ENCODE measurements at regions not wholly inside any gene's neighbourhood (a gene's known extent, or its start where the extent isn't known, plus 50 kb on each side); places are given as distances from the start of the nearest gene placed in this dataset.

- TF ChIP-seq EZH2 (IDR thresholded peaks at IDR 0.05; ENCODE audit: low read length) (no peak), CTCF (optimal IDR thresholded peaks at IDR 0.05 in 1 of 3, IDR thresholded peaks at IDR 0.05 in 1 of 3, conservative IDR thresholded peaks at IDR 0.05 in 1 of 3; ENCODE audit: extremely low read depth in 1 of 3, insufficient read depth in 2 of 3, low read length in 3 of 3) (no peak)
Measured at GRCh38 chr9:115481769-115482168, 363.8 kb upstream of the TNC start.
